Loucy (cell line): ENCODE measurements at regions not wholly inside any gene's neighbourhood (a gene's known extent, or its start where the extent isn't known, plus 50 kb on each side); places are given as distances from the start of the nearest gene placed in this dataset.

Source experiments
- CTCF ChIP-seq: fragments of 200-600 bp; sonication (generic); conservative IDR thresholded peaks from 2 replicates; pipeline ENCODE4 v1.5.1; 2014; ENCODE audit warnings: mild to moderate bottlenecking, antibody characterized with exemption, low read length
- EZH2phosphoT487 ChIP-seq: fragments of 200-600 bp; IDR thresholded peaks from 2 replicates; pipeline ENCODE4 v1.6.1; 2018; ENCODE audit warnings: antibody characterized with exemption, mild to moderate bottlenecking, moderate library complexity, borderline replicate concordance

GRCh38 chr5:87829217-87829551, 416.5 kb upstream of the CCNH start:
- TF ChIP-seq CTCF (no peak), EZH2phosphoT487 (no peak)
